Islet precursor cell (in vitro differentiated cells): ENCODE measurements at regions not wholly inside any gene's neighbourhood (a gene's known extent, or its start where the extent isn't known, plus 50 kb on each side); places are given as distances from the start of the nearest gene placed in this dataset.

Experiments used
- DNase-seq: peaks from one replicate; pipeline ENCODE4 v3.0.0-alpha.2; 2018

DNA sequence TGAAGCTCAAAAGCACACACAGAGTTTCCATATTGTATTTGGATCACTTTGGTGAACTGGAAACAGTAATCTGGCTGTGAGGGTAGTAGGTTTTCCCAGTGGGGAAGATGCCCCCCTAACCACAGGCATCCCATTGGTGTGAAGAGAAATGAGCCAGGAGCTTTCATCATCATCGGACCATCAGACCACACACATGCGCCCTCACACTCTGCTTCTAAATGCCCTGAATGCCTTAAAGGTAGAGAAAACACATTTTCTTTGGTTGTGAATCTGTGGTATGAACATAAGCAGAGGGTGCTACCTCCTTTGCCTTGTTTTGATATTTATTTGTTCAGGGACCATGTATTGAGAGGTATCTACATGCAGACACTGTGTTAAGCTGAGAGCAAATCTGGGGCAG, 79.0 kb upstream of the DNAH14 start:
- DNase-seq: no peak

DNA sequence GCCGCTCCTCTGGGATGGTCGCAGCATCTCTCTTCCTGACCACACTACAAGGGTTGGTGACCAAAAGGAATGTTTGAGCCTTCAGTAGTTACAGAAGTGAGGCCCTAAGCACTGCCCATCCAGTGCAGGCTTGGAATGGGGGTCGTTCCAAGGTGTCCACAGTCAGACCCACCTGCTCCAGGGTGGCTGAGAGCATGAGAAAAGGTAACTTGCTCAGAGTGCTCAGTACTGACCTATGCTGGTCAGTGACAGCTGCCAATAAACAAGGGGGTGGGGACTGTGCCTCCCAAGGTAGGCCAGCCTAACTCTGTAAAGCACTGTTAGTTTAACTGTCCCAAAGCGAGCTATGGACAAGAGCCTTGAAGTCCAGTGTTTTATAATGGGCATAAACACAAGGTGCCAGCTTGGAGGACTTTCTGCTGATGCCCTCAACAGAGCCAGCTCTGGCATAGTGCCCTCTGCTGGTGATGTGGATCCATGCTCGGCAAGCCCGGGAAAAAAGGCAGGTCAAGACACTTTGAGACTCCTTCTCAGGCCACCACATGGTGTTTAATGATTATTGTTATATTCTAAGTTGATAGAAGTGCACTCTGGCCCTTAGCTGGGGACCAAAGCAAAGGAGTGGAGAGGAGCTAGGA, 78.1 kb upstream of the DNAH14 start:
- peak; percentile 77 for DNase-seq

DNA sequence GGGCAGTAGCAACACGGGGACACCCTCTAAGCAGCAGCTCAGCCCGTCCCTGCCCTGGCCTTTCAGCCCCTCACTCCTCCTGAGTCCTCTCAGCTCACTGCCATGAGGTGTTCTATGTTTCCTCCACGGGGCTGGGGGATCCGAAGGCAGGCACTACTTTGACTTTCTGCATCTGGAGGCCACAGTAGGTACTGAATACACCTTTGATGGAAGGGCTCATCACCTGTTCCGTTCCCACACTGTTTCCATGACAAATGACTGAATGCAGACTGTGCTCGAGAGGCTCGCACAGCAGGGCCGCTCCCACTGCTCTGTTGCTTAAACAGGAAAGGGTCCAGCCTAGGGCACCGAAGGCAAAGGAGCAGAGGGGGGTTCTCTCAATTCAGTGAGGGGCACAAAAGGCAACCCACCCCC, 77.6 kb upstream of the DNAH14 start:
- no peak for DNase-seq

DNA sequence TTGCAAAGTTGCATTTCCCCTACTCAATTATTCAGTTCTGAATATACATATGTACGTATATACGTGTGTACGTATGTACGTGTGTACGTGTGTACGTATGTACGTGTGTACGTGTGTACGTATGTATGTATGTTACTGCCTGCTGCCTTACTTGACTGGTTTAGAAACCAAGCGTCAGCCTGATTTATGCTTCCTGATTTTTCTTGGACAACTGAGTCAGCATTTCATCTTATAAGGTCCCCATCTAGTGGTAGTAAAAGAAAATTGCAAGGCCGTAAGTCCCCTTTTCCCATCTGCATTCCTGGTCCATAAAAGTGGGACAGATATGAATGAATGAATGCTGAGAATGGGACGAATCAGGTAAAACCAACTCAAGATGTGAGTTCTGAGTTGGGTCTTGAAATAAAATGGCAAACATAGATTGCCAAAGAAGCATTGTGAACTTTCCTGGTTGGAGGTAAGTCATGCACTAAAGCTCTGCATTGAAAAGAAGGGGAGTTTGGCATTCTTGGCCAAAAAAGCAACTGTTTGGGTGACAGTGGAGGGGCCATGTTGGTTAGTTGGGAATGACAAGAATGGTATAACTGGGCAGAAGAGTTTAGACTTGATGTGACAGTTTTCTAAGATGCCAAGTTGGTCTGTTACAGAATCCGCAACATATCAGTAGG, 76.4 kb upstream of the DNAH14 start:
- no peak for DNase-seq

DNA sequence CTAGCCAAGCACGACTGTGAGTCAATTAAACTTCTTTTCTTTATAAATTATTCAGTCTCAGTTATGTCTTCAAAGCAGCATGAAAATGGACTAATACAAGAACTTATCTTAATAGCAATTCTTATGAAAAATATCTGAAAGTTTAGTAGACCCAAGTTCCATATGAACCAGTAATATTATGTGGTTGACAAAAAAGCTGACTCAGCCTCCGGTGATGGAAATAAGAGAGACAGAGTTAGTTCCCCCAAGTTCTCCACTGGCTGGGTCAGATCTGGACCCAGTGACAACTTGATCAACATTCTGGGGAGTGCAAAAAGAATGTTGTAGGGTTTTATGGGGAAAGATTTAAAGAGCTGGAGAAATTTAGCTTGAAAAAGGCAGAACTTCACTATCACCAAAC, 72.5 kb upstream of the DNAH14 start:
- DNase-seq: no peak

DNA sequence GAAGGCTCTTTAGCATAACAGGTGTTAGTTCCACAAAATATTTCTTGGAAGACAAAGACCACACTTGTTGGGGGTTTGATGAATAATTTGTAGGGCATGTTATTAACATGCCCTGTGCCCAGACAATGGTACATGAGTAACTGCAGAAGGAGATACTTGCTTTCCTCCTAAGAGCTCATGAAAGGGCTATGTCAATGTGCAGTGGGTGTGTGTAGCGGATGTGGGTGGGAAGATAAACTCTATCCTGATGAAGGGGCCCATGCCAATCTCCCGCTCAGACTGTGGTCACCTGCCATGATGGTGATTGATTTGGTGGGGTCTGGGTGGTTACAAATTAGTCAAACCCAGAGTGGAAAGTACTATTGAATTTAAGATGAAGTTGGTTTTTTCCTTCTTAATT, 69.8 kb upstream of the DNAH14 start:
- no peak for DNase-seq

DNA sequence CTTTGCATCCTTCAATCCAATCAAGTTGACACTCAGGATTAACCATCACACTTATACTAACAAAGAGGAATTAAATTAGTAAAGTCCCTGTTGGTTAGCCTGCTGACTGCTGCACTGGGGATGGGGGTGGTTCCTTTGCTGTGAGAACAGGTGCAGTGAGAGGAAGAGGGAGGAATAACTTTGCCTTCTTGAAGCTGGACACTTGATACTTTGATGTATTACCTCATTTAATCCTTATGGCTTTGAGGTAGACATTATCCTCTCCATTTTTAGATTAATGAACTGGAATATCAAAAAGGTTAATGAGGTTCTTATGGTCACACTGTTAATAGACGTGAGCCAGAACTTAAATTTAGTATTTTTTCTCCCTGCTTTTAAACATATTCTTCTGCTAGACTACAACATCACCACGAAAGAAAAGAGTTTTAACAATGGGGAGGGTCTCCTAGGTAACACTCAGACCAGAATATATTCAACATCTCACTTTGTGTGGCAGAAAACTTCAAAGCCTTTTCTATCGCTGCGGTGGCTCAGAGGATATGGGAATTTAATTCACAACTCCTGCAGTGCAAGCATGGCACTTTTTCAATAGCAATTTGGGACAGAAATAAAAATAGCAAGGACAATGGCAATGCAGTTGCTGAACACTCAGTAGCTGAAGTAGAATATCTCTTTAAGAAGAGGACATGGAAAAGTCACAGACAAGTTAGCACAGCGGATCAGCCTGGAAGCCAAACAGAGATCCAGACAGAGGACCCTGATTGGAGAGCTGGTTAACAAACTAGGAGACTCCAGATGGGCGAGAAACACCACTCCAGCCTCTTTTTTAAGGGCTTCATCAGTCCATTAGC, 68.8 kb upstream of the DNAH14 start:
- DNase-seq: no peak

DNA sequence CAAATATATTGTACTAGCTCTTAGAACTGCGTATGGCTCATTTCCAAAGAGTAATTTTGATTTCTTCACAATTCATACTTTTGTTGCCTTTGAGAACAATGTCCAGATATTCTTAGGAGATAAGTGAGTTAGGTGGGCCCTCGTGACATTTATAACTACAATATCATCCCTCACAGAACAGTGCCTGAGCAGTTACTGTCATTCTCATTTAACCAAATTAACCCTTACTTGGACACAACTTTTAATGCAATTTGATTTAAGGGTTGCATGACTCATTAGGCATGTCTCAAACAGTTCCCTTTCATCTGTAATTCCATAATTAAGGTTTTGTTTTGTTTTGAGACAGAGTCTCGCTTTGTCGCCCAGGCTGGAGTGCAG, 68.1 kb upstream of the DNAH14 start:
- no peak for DNase-seq

DNA sequence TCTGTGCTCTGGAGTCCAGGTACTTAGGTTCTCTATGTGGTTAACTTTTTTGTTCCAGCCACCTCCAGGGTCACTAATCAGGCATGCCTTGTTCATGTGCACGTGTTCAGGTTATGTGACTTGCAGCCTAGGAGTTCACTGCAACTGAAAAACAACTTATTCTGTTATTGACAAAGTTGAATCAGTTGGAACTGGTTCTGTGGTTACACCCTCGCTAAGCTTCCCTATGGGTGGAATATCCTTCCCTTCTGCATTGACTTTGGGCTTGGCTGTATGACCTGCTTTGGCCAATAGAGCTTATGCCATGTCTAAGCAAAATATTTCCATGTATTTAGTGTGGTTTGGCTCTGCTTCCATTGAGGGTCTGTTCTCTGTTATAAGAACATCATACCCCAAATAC, 66.0 kb upstream of the DNAH14 start:
- DNase-seq: no peak

DNA sequence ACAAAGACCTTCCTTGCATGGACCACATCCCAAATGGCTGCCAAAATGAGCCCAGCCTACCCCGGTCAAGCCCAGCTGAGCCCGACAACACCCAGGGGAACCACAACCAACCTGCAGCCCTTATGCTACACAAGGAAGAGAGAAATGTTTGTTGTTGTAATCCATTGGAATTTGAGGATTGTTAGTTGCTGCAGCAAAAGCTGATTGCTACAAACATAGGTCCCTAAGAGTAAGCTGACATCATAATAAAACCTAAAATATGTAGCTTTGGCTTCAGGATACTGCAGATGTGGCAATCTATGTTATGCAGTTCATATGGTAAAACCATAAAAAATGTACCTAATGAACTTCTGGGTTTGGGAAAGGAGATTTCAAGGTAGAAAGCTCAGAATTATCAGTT, 65.5 kb upstream of the DNAH14 start:
- DNase-seq: no peak

DNA sequence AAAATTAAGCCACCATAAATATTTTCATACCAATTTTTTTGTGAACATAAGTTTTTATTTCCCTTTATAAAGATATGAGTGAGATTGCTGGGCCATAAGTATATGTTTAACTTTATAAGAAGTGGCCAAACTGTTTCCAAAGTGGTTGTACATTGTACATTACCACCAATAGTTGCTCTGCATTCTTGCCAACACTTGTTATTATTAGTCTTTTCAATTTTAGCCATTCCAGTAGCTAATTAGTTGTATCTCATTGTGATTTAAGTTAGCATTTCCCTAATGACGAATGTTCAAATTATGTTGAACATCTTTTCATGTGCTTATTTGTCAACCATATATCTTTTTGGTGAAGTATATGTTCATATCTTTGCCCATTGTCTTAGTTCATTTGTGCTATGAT, 64.0 kb upstream of the DNAH14 start:
- no peak for DNase-seq

DNA sequence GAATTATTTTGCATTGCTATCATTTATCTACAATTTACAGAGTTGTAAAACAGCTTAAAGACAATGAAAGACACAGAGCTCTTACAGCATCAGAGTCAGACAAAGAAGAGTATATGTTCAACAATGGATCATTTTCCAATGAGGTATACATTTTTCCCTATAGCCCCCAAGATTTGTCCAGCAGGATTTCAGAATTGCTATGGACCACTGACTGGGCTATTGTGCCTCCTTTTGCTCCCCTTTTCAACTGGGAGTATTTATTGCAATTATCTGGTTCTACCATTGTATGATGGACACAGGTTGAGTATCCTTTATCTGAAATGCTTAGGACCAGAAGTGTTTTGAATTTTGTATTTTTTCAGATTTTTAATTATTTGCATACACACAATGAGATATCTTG, 62.5 kb upstream of the DNAH14 start:
- no peak for DNase-seq

DNA sequence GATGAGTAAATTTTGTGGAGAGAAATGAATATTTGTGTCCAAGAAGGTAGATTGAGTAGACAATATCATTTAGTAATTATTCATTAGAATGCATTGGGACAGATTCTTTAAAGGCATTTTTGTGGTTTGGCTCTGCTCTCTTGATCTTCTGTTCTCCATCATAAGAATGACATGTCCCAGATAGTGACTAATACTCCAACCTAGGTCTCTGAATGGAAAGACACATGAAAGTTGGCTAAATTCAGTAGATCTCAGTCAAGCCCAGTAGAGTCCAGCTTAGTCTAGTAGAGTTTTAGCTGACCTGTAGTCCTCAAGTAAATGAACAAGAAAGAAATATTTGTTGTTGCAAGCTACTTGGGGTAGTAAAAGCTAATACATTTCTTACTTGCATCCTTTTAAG, 61.8 kb upstream of the DNAH14 start:
- DNase-seq: no peak

DNA sequence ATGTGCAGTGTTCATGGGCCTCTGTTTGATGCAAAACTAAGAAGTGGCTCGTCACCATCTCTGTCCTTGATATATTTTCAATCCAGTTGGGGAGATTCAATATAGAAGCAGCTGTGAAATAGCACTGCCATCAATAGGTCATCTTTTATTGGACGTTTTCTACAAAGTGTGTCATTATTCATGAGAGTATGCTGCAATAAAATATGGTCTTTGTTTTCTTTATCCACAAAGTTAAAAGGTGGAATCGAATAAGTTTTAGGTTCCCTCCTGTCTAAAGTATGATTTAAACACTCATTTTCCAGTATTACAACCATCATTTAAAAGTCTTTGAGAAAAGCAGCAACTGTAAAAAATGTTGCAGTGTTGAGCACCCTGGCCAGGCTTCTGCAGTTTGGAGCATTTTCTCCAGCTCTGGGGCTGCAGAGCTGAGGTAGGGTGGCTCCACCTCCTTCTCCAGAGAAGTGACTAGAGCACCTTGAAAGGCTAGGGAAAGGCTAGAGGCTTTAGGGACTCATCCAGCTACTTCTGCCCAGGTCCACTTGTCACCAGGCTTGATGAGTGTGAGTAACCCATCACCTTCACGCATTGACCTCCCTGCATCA, 56.5 kb upstream of the DNAH14 start:
- no peak for DNase-seq

DNA sequence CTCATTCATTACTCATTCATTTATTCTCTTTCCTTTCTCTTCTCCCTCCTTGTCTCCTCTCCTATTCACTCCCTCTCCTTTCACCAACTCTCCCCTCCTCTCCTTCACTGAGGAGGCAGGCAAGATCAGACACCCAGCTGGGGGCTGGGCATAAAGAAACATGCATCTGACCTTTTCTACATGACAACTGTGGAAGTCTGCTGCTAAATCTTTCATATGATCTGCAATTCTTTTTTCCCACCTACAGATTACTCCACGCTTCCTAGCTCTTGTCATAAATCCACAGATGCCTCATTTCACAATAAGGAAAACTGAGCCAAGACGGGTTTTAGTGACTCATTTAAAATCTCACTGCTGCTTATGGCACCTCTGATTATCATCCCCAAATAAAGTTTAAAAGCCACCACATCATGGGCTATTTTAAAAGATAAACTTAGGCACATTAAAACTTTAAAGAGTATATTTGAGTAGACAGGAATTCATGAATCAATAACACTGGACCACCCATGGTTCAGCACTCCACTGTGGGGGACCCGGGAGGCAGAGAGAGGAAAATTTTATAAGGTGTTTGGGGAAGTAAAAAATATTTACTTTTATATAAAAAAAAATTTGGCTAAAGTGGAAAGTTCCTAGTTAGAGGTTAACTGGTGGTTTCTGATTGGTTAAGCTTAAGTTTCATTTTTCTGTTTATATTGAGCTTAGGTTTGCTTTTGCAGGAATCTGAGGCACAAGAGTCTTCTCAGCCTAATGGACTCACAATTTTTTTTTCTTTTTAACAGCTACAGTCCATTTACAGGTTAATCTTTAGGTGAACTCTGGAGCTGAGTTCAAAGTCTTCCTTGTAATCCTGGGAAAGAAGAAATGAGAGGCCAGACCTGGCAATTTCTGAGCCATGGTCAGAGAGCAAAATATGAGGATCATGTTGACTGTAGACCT, 55.8 kb upstream of the DNAH14 start:
- DNase-seq: no peak

DNA sequence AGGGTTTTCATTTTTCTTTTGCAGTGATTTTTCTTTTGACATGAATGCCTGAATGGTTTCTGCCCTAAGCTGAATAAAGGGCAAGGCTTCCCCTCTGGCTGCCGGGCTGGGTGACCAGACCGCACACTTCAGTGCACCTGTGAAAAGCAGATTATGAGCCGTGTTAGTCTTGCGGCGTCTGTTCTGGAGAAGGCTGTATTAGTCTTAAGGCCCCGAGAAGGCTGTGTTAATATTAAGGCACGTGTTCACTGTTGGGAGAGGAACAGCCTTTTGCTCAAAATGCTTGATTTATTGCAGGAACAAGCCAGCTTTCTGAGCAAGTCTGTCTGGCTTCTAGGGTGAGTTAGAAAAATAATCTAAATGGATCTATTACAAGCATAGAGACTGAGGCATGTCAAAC, 54.7 kb upstream of the DNAH14 start:
- DNase-seq: no peak

DNA sequence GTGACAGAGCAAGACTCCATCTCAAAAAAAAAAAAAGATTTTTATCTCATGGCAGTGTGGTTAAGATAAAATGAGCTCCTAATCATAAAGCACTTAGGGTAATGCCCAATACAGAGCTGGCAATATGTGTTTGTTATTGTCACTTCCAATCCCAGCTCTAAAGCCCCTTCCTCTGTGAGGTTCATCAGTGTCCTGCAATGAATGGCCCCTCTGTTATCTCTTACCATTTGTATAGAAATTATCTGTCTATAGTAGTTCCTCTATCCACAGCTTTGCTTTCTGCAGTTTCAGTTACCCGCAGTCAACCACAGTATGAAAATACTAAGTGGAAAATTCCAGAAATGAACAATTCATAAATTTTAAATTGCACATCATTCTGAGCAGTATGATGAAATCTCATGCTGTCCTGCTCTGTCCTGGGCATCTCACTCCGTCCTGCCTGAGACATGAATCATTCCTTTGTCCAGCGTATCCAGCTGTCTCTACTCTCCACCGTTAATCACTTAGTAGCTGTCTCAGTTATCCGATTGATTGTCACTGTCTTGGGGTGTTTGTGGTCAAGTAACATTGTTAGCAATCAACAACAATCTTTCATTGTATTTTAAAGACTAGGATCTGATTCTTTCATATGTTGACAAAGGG, 50.2 kb upstream of the DNAH14 start:
- DNase-seq: peak; percentile 69
